ENCODE measurements at regions not wholly inside any gene's neighbourhood (a gene's known extent, or its start where the extent isn't known, plus 50 kb on each side); places are given as distances from the start of the nearest gene placed in this dataset.

- TF ChIP-seq PPARA (CRISPR knock-in tag; IDR thresholded peaks at IDR 0.05; ENCODE audit: borderline replicate concordance): no peak
- TF ChIP-seq BACH2 (CRISPR knock-in tag; IDR thresholded peaks at IDR 0.05; ENCODE audit: borderline replicate concordance): no peak
- TF ChIP-seq SNAI2 (CRISPR knock-in tag; IDR thresholded peaks at IDR 0.05): no peak
- TF ChIP-seq ARNTL (CRISPR knock-in tag; IDR thresholded peaks at IDR 0.05; ENCODE audit: borderline replicate concordance, low read depth): no peak
- no peak for TF ChIP-seq RARB (CRISPR knock-in tag; IDR thresholded peaks at IDR 0.05)
- no peak for TF ChIP-seq PATZ1 (CRISPR knock-in tag; IDR thresholded peaks at IDR 0.05; ENCODE audit: borderline replicate concordance)
- TF ChIP-seq ZFP30 (CRISPR knock-in tag; IDR thresholded peaks at IDR 0.05): no peak
Measured at GRCh38 chr3:10557781-10558373, 52.5 kb upstream of the ATP2B2 start.
